K562 (cell line): ENCODE measurements at regions not wholly inside any gene's neighbourhood (a gene's known extent, or its start where the extent isn't known, plus 50 kb on each side); places are given as distances from the start of the nearest gene placed in this dataset.

Experiments
- ATAC-seq: fragments of 200-7000 bp; cut with Tn5 transposase; 3 replicates; pipeline ENCODE4 v1.9.1; 2020; ENCODE audit warnings: moderate library complexity
- BruUV-seq: library from RNA; stranded (reverse); fragments of 400-500 nt; replicated peaks from 2 replicates; lab custom pipeline; 2021; lab: Mats Ljungman, UMichigan
- CTCF ChIA-PET: fragments of 300-600 bp; formaldehyde crosslinking; extraction: SDS; loops from one replicate; lab custom pipeline; 2021; ENCODE audit warnings: low intra/inter-chr PET ratio; lab: Yijun Ruan, JAX
- POLR2A ChIA-PET: fragments of 300-600, 350-650 bp; sonication (Branson Sonifier 250); formaldehyde crosslinking; extraction: SDS; loops from one replicate; lab custom pipeline; 2021; ENCODE audit warnings: antibody characterized with exemption, inconsistent platforms; lab: Yijun Ruan, JAX
- DNase-seq, 4 experiments: peaks; one replicate each; pipeline versions ENCODE4 v3.0.0 to v3.0.0-alpha.2; 2011 to 2018; ENCODE audit warnings: low spot score in 3 of 4, mixed read lengths in 3 of 4; ENCODE audit errors: extremely low read depth in 1 of 4
- FAIRE-seq: peaks from 2 replicates; lab custom pipeline; 2011; peaks lifted over from hg19 to GRCh38; lab: Jason Lieb, UNC
- H2AFZ ChIP-seq: 2 replicates; pipeline ENCODE4 v1.6.0; 2011; ENCODE audit warnings: low read depth, low read length, control low read depth, inconsistent platforms
- H3K27ac ChIP-seq: fragments of 200-600 bp; 3 replicates; pipeline ENCODE4 v1.8.0; 2011; ENCODE audit warnings: low read depth, mild to moderate bottlenecking, control low read depth, inconsistent platforms, low read length, moderate library complexity, mixed read lengths; ENCODE audit errors: extremely low read depth
- H3K27me3 ChIP-seq, 2 experiments: fragments of 300-600 bp in 1 of 2; 2 replicates in 1 of 2; 3 replicates in 1 of 2; pipeline versions ENCODE4 v1.6.0 to v1.8.0; 2011; ENCODE audit warnings: inconsistent platforms in 2 of 2, low read length in 2 of 2, mild to moderate bottlenecking in 1 of 2, mixed read lengths in 1 of 2, moderate library complexity in 1 of 2; ENCODE audit not compliant: control insufficient read depth in 2 of 2, insufficient read depth in 2 of 2
- H3K36me3 ChIP-seq: fragments of 300-600 bp; 3 replicates; pipeline ENCODE4 v1.8.0; 2011; ENCODE audit warnings: mild to moderate bottlenecking, low read length, inconsistent platforms; ENCODE audit not compliant: control insufficient read depth, insufficient read depth
- H3K4me1 ChIP-seq, 2 experiments: fragments of 200-600 bp in 1 of 2; replicated peaks in 1 of 2; 2 replicates in 1 of 2; 3 replicates in 1 of 2; pipeline versions ENCODE4 v1.5.1 to v1.8.0; 2011; ENCODE audit warnings: inconsistent platforms in 2 of 2, low read length in 2 of 2, mild to moderate bottlenecking in 1 of 2, mixed read lengths in 1 of 2, moderate library complexity in 1 of 2; ENCODE audit not compliant: control insufficient read depth in 2 of 2, insufficient read depth in 2 of 2
- H3K4me2 ChIP-seq: 2 replicates; pipeline ENCODE4 v1.6.1; 2011; ENCODE audit warnings: low read length, control low read depth, inconsistent platforms, mixed read lengths; ENCODE audit not compliant: insufficient read depth
- H3K4me3 ChIP-seq: fragments of 200-600 bp; sonication (generic), shearing (Covaris generic); 2 replicates; pipeline ENCODE4 v1.5.1; 2016; ENCODE audit warnings: control low read depth, inconsistent platforms
- H3K79me2 ChIP-seq: fragments of 200-600 bp; 3 replicates; pipeline ENCODE4 v1.8.0; 2011; ENCODE audit warnings: low read length, inconsistent platforms; ENCODE audit not compliant: control insufficient read depth, insufficient read depth
- H3K9ac ChIP-seq, 2 experiments: 2 replicates each; pipeline versions ENCODE4 v1.6.0 to v1.6.1; 2011; ENCODE audit warnings: low read depth in 2 of 2, low read length in 2 of 2, control low read depth in 1 of 2, inconsistent platforms in 1 of 2, mild to moderate bottlenecking in 1 of 2, mixed read lengths in 1 of 2; ENCODE audit not compliant: insufficient read depth in 1 of 2
- H3K9me1 ChIP-seq: one replicate; pipeline ENCODE4 v1.6.0; 2011; ENCODE audit warnings: inconsistent platforms, mild to moderate bottlenecking, low read length, moderate library complexity; ENCODE audit not compliant: control insufficient read depth, insufficient read depth
- H3K9me3 ChIP-seq: replicated peaks from 2 replicates; pipeline ENCODE4 v1.5.1; 2011; ENCODE audit warnings: low read depth, low read length, inconsistent platforms; ENCODE audit not compliant: control insufficient read depth, insufficient read depth
- H4K20me1 ChIP-seq: replicated peaks from 2 replicates; pipeline ENCODE4 v1.6.1; 2011; ENCODE audit warnings: low read length, inconsistent platforms, mixed read lengths; ENCODE audit not compliant: control insufficient read depth, insufficient read depth
- BMI1 ChIP-seq: fragments of 150-350 bp; IDR thresholded peaks from 2 replicates; pipeline ENCODE4 v1.6.1; 2014; ENCODE audit warnings: low read length
- CREB3L1 ChIP-seq: fragments of 450-650 bp; IDR thresholded peaks from 2 replicates; pipeline ENCODE4 v1.6.1; 2014; ENCODE audit warnings: low read depth, mild to moderate bottlenecking, moderate library complexity, borderline replicate concordance
- DMBX1 ChIP-seq: fragments of 250-450 bp; sonication (Bioruptor Pico); IDR thresholded peaks from 2 replicates; pipeline ENCODE4 v1.8.0; 2022; ENCODE audit warnings: inconsistent platforms, mild to moderate bottlenecking, moderate library complexity, borderline replicate concordance
- ETS2 ChIP-seq: IDR thresholded peaks from 2 replicates; pipeline ENCODE4 v1.6.1; 2016; ENCODE audit warnings: borderline replicate concordance, missing genetic modification characterization, mild to moderate bottlenecking, moderate library complexity, missing compliant biosample characterization; ENCODE audit not compliant: poor library complexity, severe bottlenecking
- GABPB2 ChIP-seq: fragments of 250-450 bp; sonication (Bioruptor Pico); conservative IDR thresholded peaks from 2 replicates; pipeline ENCODE4 v1.5.1; 2021; ENCODE audit warnings: mild to moderate bottlenecking
- HMG20A ChIP-seq: fragments of 450-650 bp; formaldehyde crosslinking; conservative IDR thresholded peaks from 2 replicates; pipeline ENCODE4 v1.4.0; 2020; ENCODE audit warnings: mild to moderate bottlenecking, mixed read lengths
- IRF9 ChIP-seq: fragments of 450-650 bp; IDR thresholded peaks from 2 replicates; pipeline ENCODE4 v1.6.1; 2016; ENCODE audit warnings: missing biosample characterization, missing genetic modification characterization
- L3MBTL2 ChIP-seq: fragments of 450-650 bp; IDR thresholded peaks from 2 replicates; pipeline ENCODE4 v1.6.1; 2016; ENCODE audit warnings: mild to moderate bottlenecking, moderate library complexity
- MBD2 ChIP-seq: sonication (generic); IDR thresholded peaks from 2 replicates; pipeline ENCODE4 v1.6.1; 2016; ENCODE audit warnings: low read depth, borderline replicate concordance
- TAF9B ChIP-seq: fragments of 450-650 bp; IDR thresholded peaks from 2 replicates; pipeline ENCODE4 v1.6.1; 2018; ENCODE audit warnings: mild to moderate bottlenecking; ENCODE audit not compliant: partially characterized antibody
- TEAD1 ChIP-seq, 2 experiments: fragments of 450-650 bp in 1 of 2; sonication (generic) in 1 of 2; formaldehyde crosslinking; IDR thresholded peaks; 2 replicates each; pipeline versions ENCODE4 v1.4.0 to v1.8.0; 2020 to 2022; ENCODE audit warnings: mild to moderate bottlenecking in 2 of 2, missing genetic modification reagents in 1 of 2
- ZC3H8 ChIP-seq: fragments of 450-650 bp; IDR thresholded peaks from 2 replicates; pipeline ENCODE4 v1.6.1; 2017
- ZNF24 ChIP-seq: fragments of 450-650 bp; IDR thresholded peaks from 2 replicates; pipeline ENCODE4 v1.6.1; 2016
- ZNF75A ChIP-seq: fragments of 450-650 bp; formaldehyde crosslinking; IDR thresholded peaks from 2 replicates; pipeline ENCODE4 v1.4.0; 2020; ENCODE audit warnings: mild to moderate bottlenecking
- ZNF780A ChIP-seq: fragments of 250-450 bp; sonication (Bioruptor Pico); IDR thresholded peaks from 2 replicates; pipeline ENCODE4 v1.5.0; 2021; ENCODE audit warnings: mild to moderate bottlenecking
- WGBS: fragments of 100-300 bp; shearing (Covaris generic); methylation state at CpG from one replicate; pipeline ENCODE4 v1.1.6; 2016; ENCODE audit warnings: low coverage, mixed read lengths; ENCODE audit not compliant: insufficient coverage; ENCODE audit errors: missing lambda C conversion rate; 5-methylcytosine and 5-hydroxymethylcytosine counted together
- in situ Hi-C: fragments of 300-500 bp; cut with MboI; formaldehyde crosslinking; loops from 4 replicates; pipeline ENCODE4 v1.15.0; 2018; ENCODE audit warnings: inconsistent platforms, mixed read lengths
- intact Hi-C: fragments of 100-400 bp; cut with micrococcal nuclease; formaldehyde crosslinking; loops from 2 replicates; pipeline ENCODE4 v1.14.2; 2022
- TF ChIP-seq, protein P1 (sequence below): fragments of 250-450 bp; sonication (Bioruptor Pico); IDR thresholded peaks from 2 replicates; pipeline ENCODE4 v1.5.1; 2021; ENCODE audit warnings: mild to moderate bottlenecking
- TF ChIP-seq, protein P2 (sequence below): fragments of 250-450 bp; sonication (Bioruptor Pico); IDR thresholded peaks from 2 replicates; pipeline ENCODE4 v1.5.0; 2021; ENCODE audit warnings: mild to moderate bottlenecking, borderline replicate concordance

DNA sequence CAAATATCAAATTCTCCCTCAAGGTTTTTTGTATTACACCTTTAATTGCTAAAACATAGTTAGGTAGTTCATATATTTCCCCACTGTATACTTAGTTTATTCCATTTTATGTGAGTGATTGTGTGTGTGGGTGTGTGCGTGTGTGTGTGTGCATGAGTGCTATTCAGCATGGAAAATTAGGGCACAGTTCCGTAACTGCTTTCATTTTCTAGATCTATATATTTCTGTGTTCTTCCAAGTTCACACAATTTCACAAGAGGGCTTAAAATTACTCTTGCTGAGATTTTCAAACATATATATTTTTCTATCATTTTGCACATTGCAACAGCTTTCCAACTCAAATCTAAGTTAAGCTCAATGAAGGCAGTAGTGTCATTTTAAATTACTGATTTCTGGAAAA, 782.9 kb upstream of the SOX9 start:
- no peak for ATAC-seq

More for the DNA sequence above, 782.9 kb upstream of the SOX9 start:
- no peak overlapping the region for H3K27ac ChIP-seq
- H2AFZ ChIP-seq = no peak overlapping the region
- BruUV-seq = no TSS peak
- intact Hi-C loops (no loop called here), in situ Hi-C loops (no loop called here)
- no peaks in the 10 kb centered on the region for H3K9me3 ChIP-seq
- DNase-seq (no peak), FAIRE-seq (no peak)
- no peaks in the 10 kb centered on the region for H3K36me3 ChIP-seq
- H3K4me3 ChIP-seq = no peak overlapping the region
- 0% methylated on average over 2 of the region's 2 CpGs for WGBS
- no peaks in the 10 kb centered on the region for H3K27me3 ChIP-seq
- no peaks in the 10 kb centered on the region for H4K20me1 ChIP-seq
- POLR2A ChIA-PET = no interaction called here
- no peak overlapping the region for H3K4me2 ChIP-seq
- TF ChIP-seq ZNF24 (no peak), TAF9B (no peak), DMBX1 (no peak), TEAD1 (CRISPR knock-in tag; IDR thresholded peaks at IDR 0.05) (no peak), ZNF75A (CRISPR knock-in tag) (no peak), L3MBTL2 (no peak), CREB3L1 (no peak), BMI1 (no peak), GABPB2 (CRISPR knock-in tag) (no peak), HMG20A (CRISPR knock-in tag) (no peak), IRF9 (no peak), ZC3H8 (no peak), MBD2 (no peak), ETS2 (no peak), ZNF780A (CRISPR knock-in tag) (no peak)
- TF ChIP-seq, protein P1, sequence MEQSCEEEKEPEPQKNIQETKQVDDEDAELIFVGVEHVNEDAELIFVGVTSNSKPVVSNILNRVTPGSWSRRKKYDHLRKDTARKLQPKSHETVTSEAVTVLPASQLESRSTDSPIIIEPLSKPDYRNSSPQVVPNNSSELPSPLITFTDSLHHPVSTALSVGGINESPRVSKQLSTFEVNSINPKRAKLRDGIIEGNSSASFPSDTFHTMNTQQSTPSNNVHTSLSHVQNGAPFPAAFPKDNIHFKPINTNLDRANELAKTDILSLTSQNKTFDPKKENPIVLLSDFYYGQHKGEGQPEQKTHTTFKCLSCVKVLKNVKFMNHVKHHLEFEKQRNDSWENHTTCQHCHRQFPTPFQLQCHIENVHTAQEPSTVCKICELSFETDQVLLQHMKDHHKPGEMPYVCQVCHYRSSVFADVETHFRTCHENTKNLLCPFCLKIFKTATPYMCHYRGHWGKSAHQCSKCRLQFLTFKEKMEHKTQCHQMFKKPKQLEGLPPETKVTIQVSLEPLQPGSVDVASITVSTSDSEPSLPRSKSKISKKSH (CRISPR knock-in tag) = no peak
- TF ChIP-seq, protein P2, sequence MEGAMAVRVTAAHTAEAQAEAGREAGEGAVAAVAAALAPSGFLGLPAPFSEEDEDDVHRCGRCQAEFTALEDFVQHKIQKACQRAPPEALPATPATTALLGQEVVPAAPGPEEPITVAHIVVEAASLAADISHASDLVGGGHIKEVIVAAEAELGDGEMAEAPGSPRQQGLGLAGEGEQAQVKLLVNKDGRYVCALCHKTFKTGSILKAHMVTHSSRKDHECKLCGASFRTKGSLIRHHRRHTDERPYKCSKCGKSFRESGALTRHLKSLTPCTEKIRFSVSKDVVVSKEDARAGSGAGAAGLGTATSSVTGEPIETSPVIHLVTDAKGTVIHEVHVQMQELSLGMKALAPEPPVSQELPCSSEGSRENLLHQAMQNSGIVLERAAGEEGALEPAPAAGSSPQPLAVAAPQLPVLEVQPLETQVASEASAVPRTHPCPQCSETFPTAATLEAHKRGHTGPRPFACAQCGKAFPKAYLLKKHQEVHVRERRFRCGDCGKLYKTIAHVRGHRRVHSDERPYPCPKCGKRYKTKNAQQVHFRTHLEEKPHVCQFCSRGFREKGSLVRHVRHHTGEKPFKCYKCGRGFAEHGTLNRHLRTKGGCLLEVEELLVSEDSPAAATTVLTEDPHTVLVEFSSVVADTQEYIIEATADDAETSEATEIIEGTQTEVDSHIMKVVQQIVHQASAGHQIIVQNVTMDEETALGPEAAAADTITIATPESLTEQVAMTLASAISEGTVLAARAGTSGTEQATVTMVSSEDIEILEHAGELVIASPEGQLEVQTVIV (CRISPR knock-in tag) = no peak
- H3K9ac ChIP-seq = no peak overlapping the region
- H3K79me2 ChIP-seq = no peaks in the 10 kb centered on the region
- no peaks in the 10 kb centered on the region for H3K4me1 ChIP-seq
- H3K9me1 ChIP-seq = no peaks in the 10 kb centered on the region
- CTCF ChIA-PET = no interaction called here
